ENCODE measurements at regions not wholly inside any gene's neighbourhood (a gene's known extent, or its start where the extent isn't known, plus 50 kb on each side); places are given as distances from the start of the nearest gene placed in this dataset.

- TF ChIP-seq, protein P1, sequence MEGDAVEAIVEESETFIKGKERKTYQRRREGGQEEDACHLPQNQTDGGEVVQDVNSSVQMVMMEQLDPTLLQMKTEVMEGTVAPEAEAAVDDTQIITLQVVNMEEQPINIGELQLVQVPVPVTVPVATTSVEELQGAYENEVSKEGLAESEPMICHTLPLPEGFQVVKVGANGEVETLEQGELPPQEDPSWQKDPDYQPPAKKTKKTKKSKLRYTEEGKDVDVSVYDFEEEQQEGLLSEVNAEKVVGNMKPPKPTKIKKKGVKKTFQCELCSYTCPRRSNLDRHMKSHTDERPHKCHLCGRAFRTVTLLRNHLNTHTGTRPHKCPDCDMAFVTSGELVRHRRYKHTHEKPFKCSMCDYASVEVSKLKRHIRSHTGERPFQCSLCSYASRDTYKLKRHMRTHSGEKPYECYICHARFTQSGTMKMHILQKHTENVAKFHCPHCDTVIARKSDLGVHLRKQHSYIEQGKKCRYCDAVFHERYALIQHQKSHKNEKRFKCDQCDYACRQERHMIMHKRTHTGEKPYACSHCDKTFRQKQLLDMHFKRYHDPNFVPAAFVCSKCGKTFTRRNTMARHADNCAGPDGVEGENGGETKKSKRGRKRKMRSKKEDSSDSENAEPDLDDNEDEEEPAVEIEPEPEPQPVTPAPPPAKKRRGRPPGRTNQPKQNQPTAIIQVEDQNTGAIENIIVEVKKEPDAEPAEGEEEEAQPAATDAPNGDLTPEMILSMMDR (conservative IDR thresholded peaks at IDR 0.05; ENCODE audit: low read depth, low read length): no peak
- TF ChIP-seq EZH2 (IDR thresholded peaks at IDR 0.05; ENCODE audit: borderline replicate concordance, low read depth, low read length, poor library complexity, severe bottlenecking): no peak
Measured at GRCh38 chr17:72432143-72432621, 311.4 kb downstream of the SOX9 start.

Measured in A673 (cell line).